ENCODE measurements at regions not wholly inside any gene's neighbourhood (a gene's known extent, or its start where the extent isn't known, plus 50 kb on each side); places are given as distances from the start of the nearest gene placed in this dataset.

- 89 to 93% methylated on average over 9 of the region's 9 CpGs for WGBS, 2 experiments
- H3K4me3 ChIP-seq (ENCODE audit: insufficient read depth, low read depth, low read length), result no peak overlapping the region
- no peaks in the 10 kb centered on the region for H3K27me3 ChIP-seq (ENCODE audit: control insufficient read depth, insufficient read depth, low read length, poor library complexity, severe bottlenecking)
- H3K9me3 ChIP-seq (ENCODE audit: control insufficient read depth, low read length), result no peaks in the 10 kb centered on the region
- H3K4me1 ChIP-seq (ENCODE audit: control insufficient read depth, insufficient read depth, low read length), result no peaks in the 10 kb centered on the region
- no peak overlapping the region for H3K27ac ChIP-seq (ENCODE audit: insufficient read depth, low read depth, low read length, poor library complexity, severe bottlenecking)
- no peaks in the 10 kb centered on the region for H3K36me3 ChIP-seq (ENCODE audit: control insufficient read depth, insufficient read depth, low read length)
These were observed 345.5 kb upstream of the DUSP10 start for GRCh38 chr1:222087221-222087920.

DNA sequence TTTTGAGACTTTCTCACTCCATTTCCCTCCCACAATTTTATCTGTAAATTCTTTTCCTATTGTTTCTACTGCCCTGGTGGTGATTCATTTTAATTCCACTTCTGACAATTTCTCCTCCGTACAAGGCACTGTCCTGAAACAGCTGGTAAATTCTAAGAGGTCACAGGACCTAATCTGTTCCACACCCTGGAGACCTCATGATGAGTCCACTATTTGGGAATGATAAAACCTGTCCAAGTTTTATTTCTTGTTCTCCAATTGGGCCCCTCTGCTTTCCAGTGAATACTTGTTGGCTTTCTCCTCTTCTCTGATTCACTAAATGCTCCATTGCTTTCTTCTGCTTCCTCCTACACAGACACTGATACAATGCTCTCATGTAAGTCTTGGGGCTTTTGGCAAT, 343.1 kb upstream of the DUSP10 start:
- Histone ChIP-seq H3K36me3 (ENCODE audit: control insufficient read depth, insufficient read depth, low read length) (no peaks in the 10 kb centered on the region), H3K27ac (ENCODE audit: insufficient read depth, low read depth, low read length, poor library complexity, severe bottlenecking) (no peak overlapping the region), H3K9me3 (ENCODE audit: control insufficient read depth, low read length) (no peaks in the 10 kb centered on the region), H3K4me1 (ENCODE audit: control insufficient read depth, insufficient read depth, low read length) (no peaks in the 10 kb centered on the region), H3K27me3 (ENCODE audit: control insufficient read depth, insufficient read depth, low read length, poor library complexity, severe bottlenecking) (no peaks in the 10 kb centered on the region), H3K4me3 (ENCODE audit: insufficient read depth, low read depth, low read length) (no peak overlapping the region)
- 86 to 91% methylated on average over 1 of the region's 1 CpG for WGBS, 2 experiments

GRCh38 chr1:222084048-222084447, 342.2 kb upstream of the DUSP10 start:
- Histone ChIP-seq H3K27ac (ENCODE audit: insufficient read depth, low read depth, low read length, poor library complexity, severe bottlenecking) (no peak overlapping the region), H3K36me3 (ENCODE audit: control insufficient read depth, insufficient read depth, low read length) (no peaks in the 10 kb centered on the region), H3K9me3 (ENCODE audit: control insufficient read depth, low read length) (no peaks in the 10 kb centered on the region), H3K4me1 (ENCODE audit: control insufficient read depth, insufficient read depth, low read length) (no peaks in the 10 kb centered on the region), H3K4me3 (ENCODE audit: insufficient read depth, low read depth, low read length) (no peak overlapping the region), H3K27me3 (ENCODE audit: control insufficient read depth, insufficient read depth, low read length, poor library complexity, severe bottlenecking) (no peaks in the 10 kb centered on the region)

DNA sequence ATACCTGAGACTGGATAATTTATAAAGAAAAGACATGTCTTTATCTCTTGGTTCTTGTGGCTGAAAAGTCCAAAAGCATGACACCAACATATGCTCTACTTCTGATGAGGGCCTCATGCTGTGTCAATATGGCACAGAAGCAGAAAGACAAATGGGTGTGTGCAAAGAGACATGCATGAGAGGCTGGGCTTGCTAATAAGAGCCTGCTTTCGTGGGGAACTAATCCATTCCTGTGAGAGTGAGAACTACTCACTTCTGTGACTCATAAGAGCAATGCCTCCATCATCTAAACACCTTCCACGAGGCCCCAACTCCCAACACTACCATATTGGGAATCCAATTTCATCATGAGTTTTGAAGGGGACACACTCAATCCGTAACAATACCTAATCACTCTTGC, 340.0 kb upstream of the DUSP10 start:
- Histone ChIP-seq H3K4me1 (ENCODE audit: control insufficient read depth, insufficient read depth, low read length) (no peaks in the 10 kb centered on the region), H3K36me3 (ENCODE audit: control insufficient read depth, insufficient read depth, low read length) (no peaks in the 10 kb centered on the region), H3K27me3 (ENCODE audit: control insufficient read depth, insufficient read depth, low read length, poor library complexity, severe bottlenecking) (no peaks in the 10 kb centered on the region), H3K27ac (ENCODE audit: insufficient read depth, low read depth, low read length, poor library complexity, severe bottlenecking) (no peak overlapping the region), H3K9me3 (ENCODE audit: control insufficient read depth, low read length) (no peaks in the 10 kb centered on the region), H3K4me3 (ENCODE audit: insufficient read depth, low read depth, low read length) (no peak overlapping the region)
- 93% methylated on average over 3 of the region's 3 CpGs for WGBS, 2 experiments

DNA sequence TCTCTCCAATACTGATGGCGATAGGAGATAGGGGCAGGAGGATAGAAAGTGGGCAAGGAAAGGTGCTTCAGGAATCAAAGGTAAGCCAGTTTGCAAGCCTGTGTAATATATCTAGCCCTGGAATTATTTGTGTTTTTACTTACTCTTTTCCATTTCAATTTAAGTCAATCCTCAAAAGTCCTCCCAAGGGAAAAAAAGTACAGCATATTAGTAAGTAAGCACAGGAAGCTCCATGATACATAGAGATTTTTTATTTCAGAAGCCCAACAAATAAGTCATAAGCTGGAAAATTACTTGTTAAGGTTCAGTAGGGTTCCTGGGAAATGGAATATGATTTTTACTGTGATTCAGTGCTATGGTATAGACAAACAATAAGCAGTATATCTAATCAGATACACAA, 337.7 kb upstream of the DUSP10 start:
- H3K9me3 ChIP-seq (ENCODE audit: control insufficient read depth, low read length), result no peaks in the 10 kb centered on the region
- H3K27me3 ChIP-seq (ENCODE audit: control insufficient read depth, insufficient read depth, low read length, poor library complexity, severe bottlenecking), result no peaks in the 10 kb centered on the region
- WGBS, 2 experiments, result 100% methylated on average over 1 of the region's 1 CpG; no CpG with 5 or more reads in 1 of the 2 experiments
- H3K4me3 ChIP-seq (ENCODE audit: insufficient read depth, low read depth, low read length), result no peak overlapping the region
- no peaks in the 10 kb centered on the region for H3K36me3 ChIP-seq (ENCODE audit: control insufficient read depth, insufficient read depth, low read length)
- no peak overlapping the region for H3K27ac ChIP-seq (ENCODE audit: insufficient read depth, low read depth, low read length, poor library complexity, severe bottlenecking)
- no peaks in the 10 kb centered on the region for H3K4me1 ChIP-seq (ENCODE audit: control insufficient read depth, insufficient read depth, low read length)

GRCh38 chr1:222077206-222077605, 335.3 kb upstream of the DUSP10 start:
- Histone ChIP-seq H3K4me3 (ENCODE audit: insufficient read depth, low read depth, low read length) (no peak overlapping the region), H3K4me1 (ENCODE audit: control insufficient read depth, insufficient read depth, low read length) (no peaks in the 10 kb centered on the region), H3K36me3 (ENCODE audit: control insufficient read depth, insufficient read depth, low read length) (no peaks in the 10 kb centered on the region), H3K27me3 (ENCODE audit: control insufficient read depth, insufficient read depth, low read length, poor library complexity, severe bottlenecking) (no peaks in the 10 kb centered on the region), H3K9me3 (ENCODE audit: control insufficient read depth, low read length) (no peaks in the 10 kb centered on the region), H3K27ac (ENCODE audit: insufficient read depth, low read depth, low read length, poor library complexity, severe bottlenecking) (no peak overlapping the region)
- WGBS, 2 experiments, result 80 to 84% methylated on average over 2 of the region's 2 CpGs

DNA sequence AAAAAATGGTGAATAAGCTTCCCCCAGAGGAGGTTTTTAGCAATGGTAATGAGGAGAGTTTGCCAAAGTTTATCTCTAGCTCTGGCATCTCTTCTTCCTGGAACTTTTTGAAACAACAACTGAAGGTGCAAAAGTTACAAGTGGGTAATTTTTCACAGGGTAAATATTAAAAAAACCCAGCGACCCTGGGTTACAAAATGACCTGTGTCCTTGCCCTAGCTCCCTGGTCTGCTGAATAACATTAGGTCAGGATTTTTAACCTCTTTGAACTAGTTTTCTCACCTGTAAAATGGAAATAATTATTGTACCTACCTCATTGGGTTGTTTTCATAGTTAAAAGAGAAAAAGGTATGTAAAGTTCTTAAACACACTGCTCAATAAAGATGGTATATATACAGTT, 332.4 kb upstream of the DUSP10 start:
- WGBS, 2 experiments, result 90 to 97% methylated on average over 1 of the region's 1 CpG
- H3K36me3 ChIP-seq (ENCODE audit: control insufficient read depth, insufficient read depth, low read length), result no peaks in the 10 kb centered on the region
- no peaks in the 10 kb centered on the region for H3K27me3 ChIP-seq (ENCODE audit: control insufficient read depth, insufficient read depth, low read length, poor library complexity, severe bottlenecking)
- H3K27ac ChIP-seq (ENCODE audit: insufficient read depth, low read depth, low read length, poor library complexity, severe bottlenecking), result no peak overlapping the region
- peaks cover 5% of the 10 kb centered on the region for H3K4me1 ChIP-seq (ENCODE audit: control insufficient read depth, insufficient read depth, low read length)
- H3K9me3 ChIP-seq (ENCODE audit: control insufficient read depth, low read length), result no peaks in the 10 kb centered on the region
- no peak overlapping the region for H3K4me3 ChIP-seq (ENCODE audit: insufficient read depth, low read depth, low read length)

DNA sequence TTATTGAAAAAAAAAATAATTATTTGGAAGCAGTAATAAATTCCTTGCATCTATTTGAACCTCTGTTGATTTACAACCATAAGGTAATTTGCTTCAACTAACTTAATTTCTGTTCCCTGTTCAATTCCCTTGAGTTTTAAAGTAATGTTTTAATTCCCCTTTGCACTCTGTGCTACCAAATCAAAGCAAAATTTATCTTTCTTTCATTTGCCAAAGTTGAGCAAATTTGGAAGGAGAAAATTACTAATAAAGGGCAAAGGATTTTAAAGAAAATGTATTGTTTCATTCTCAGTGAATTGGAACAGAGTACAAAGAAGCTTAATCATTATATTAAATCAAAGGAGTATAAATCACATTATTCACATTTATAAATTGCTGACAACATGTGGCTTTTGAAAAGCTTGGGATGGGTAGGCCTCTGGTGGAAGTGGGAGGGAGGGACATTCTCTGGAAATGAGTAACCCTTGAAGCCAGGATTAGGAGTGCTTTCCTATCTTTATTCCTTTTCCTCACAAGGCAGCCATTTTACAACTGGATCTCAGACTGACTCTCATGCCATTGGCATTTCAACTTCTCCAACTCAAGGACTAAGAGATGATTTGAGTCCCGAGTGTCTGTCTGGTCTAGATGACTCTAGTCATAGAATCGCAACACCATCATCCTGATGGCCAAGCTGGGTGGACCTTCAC, 331.6 kb upstream of the DUSP10 start:
- no peaks in the 10 kb centered on the region for H3K27me3 ChIP-seq (ENCODE audit: control insufficient read depth, insufficient read depth, low read length, poor library complexity, severe bottlenecking)
- H3K4me1 ChIP-seq (ENCODE audit: control insufficient read depth, insufficient read depth, low read length), result peaks cover 5% of the 10 kb centered on the region
- H3K4me3 ChIP-seq (ENCODE audit: insufficient read depth, low read depth, low read length), result no peak overlapping the region
- 89 to 90% methylated on average over 2 of the region's 2 CpGs for whole genome bisulfite sequencing, 2 experiments
- H3K27ac ChIP-seq (ENCODE audit: insufficient read depth, low read depth, low read length, poor library complexity, severe bottlenecking), result no peak overlapping the region
- H3K36me3 ChIP-seq (ENCODE audit: control insufficient read depth, insufficient read depth, low read length), result no peaks in the 10 kb centered on the region
- H3K9me3 ChIP-seq (ENCODE audit: control insufficient read depth, low read length), result no peaks in the 10 kb centered on the region

GRCh38 chr1:222071387-222071786, 329.5 kb upstream of the DUSP10 start:
- no peak overlapping the region for H3K4me3 ChIP-seq (ENCODE audit: insufficient read depth, low read depth, low read length)
- H3K27ac ChIP-seq (ENCODE audit: insufficient read depth, low read depth, low read length, poor library complexity, severe bottlenecking), result no peak overlapping the region
- H3K4me1 ChIP-seq (ENCODE audit: control insufficient read depth, insufficient read depth, low read length), result peaks cover 5% of the 10 kb centered on the region
- no peaks in the 10 kb centered on the region for H3K27me3 ChIP-seq (ENCODE audit: control insufficient read depth, insufficient read depth, low read length, poor library complexity, severe bottlenecking)
- 62 to 65% methylated on average over 5 of the region's 5 CpGs for WGBS, 2 experiments
- no peaks in the 10 kb centered on the region for H3K9me3 ChIP-seq (ENCODE audit: control insufficient read depth, low read length)
- H3K36me3 ChIP-seq (ENCODE audit: control insufficient read depth, insufficient read depth, low read length), result no peaks in the 10 kb centered on the region

DNA sequence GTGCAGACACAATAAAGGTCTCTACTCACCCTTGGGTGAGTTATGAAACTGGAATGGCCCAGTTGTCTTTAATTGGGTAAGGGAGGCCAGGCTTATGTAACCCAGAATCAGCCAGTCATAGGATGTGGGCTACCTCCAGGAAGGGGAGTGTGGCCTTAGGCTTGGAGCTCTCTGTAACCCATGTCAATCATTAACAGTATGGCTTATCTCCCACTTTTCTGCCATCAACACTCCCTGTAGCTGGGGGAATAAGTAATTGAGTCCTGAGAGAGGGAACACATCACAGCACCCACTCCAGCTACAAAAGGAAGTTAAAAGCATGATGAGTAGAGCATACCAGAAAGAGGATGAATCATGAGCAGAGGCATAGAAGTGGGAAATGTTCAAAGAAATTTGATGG, 327.0 kb upstream of the DUSP10 start:
- no peaks in the 10 kb centered on the region for H3K27me3 ChIP-seq (ENCODE audit: control insufficient read depth, insufficient read depth, low read length, poor library complexity, severe bottlenecking)
- H3K4me1 ChIP-seq (ENCODE audit: control insufficient read depth, insufficient read depth, low read length), result peaks cover 5% of the 10 kb centered on the region
- H3K36me3 ChIP-seq (ENCODE audit: control insufficient read depth, insufficient read depth, low read length), result no peaks in the 10 kb centered on the region
- no peaks in the 10 kb centered on the region for H3K9me3 ChIP-seq (ENCODE audit: control insufficient read depth, low read length)
- no peak overlapping the region for H3K4me3 ChIP-seq (ENCODE audit: insufficient read depth, low read depth, low read length)
- H3K27ac ChIP-seq (ENCODE audit: insufficient read depth, low read depth, low read length, poor library complexity, severe bottlenecking), result no peak overlapping the region
